ENCODE measurements at regions not wholly inside any gene's neighbourhood (a gene's known extent, or its start where the extent isn't known, plus 50 kb on each side); places are given as distances from the start of the nearest gene placed in this dataset.

DNA sequence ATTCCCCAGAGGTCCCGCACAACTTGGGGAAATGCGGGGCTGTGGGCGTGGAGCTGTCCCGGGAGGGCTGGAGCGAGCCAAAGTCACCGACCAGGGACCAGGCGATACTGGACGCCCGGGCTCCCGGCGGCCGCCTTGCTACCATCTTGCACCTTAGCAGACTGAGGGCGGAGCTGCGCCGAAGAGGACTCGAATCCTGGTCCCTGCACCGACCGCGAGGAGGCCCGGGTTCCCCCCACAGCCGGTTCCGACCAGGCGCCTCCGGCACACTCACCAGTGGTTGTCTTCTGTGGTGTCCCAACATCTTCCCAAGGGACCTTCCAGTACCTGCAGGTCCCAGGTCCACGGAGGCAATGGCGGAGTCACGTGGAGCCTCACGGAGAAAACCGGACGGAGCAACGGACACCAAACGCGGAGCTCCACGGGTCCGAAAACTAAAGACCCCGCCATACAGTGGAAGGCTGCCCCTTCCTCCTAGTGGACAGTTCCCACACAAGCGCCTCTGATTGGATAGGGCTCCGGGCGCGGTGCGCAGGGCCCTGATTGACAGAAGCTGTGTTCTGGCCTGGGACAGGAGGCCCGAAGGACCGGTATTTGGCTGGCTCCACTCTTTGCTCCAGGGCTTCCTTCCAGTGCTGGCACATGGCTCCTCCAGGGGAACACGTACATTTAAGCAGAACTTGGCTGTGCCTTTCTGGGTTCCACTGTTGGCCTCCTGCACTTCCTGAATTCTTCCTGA is 124.6 kb upstream of the ZNF479 start:
- H3K4me3 ChIP-seq: no peak overlapping the region
- 84 to 85% methylated on average over 44 of the region's 44 CpGs for WGBS, 2 donors
- intact Hi-C loops (cut with DNase I): no loop called here
- H3K4me1 ChIP-seq: no peaks in the 10 kb centered on the region
- no peaks in the 10 kb centered on the region for H3K36me3 ChIP-seq
- TF ChIP-seq, protein P1, sequence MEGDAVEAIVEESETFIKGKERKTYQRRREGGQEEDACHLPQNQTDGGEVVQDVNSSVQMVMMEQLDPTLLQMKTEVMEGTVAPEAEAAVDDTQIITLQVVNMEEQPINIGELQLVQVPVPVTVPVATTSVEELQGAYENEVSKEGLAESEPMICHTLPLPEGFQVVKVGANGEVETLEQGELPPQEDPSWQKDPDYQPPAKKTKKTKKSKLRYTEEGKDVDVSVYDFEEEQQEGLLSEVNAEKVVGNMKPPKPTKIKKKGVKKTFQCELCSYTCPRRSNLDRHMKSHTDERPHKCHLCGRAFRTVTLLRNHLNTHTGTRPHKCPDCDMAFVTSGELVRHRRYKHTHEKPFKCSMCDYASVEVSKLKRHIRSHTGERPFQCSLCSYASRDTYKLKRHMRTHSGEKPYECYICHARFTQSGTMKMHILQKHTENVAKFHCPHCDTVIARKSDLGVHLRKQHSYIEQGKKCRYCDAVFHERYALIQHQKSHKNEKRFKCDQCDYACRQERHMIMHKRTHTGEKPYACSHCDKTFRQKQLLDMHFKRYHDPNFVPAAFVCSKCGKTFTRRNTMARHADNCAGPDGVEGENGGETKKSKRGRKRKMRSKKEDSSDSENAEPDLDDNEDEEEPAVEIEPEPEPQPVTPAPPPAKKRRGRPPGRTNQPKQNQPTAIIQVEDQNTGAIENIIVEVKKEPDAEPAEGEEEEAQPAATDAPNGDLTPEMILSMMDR (IDR thresholded peaks at IDR 0.05): no peak
- ATAC-seq (no peak), DNase-seq (no peak)
- H3K27ac ChIP-seq: no peak overlapping the region
- H3K9me3 ChIP-seq: peaks cover 0 to 73% (median 13%) of the 10 kb centered on the region in 11 donors
- H3K27me3 ChIP-seq: no peaks in the 10 kb centered on the region

GRCh38 chr7:57274535-57275283 is 142.5 kb upstream of the ZNF479 start:
- ATAC-seq: no peak
- Histone ChIP-seq H3K27ac (no peak overlapping the region), H3K4me3 (no peak overlapping the region), H3K27me3 (no peaks in the 10 kb centered on the region), H3K36me3 (no peaks in the 10 kb centered on the region), H3K4me1 (no peaks in the 10 kb centered on the region), H3K9me3 (peaks cover 0 to 100% (median 61%) of the 10 kb centered on the region in 11 donors)
- 23 to 56% methylated on average over 1 of the region's 1 CpG for WGBS, 2 donors
- intact Hi-C loops (cut with DNase I): no loop called here
- DNase-seq: no peak
- TF ChIP-seq, protein P1 (IDR thresholded peaks at IDR 0.05): no peak

- TF ChIP-seq, protein P1 (IDR thresholded peaks at IDR 0.05): no peak
These were observed 149.2 kb upstream of the ZNF716 start for GRCh38 chr7:57300747-57301146.

DNA sequence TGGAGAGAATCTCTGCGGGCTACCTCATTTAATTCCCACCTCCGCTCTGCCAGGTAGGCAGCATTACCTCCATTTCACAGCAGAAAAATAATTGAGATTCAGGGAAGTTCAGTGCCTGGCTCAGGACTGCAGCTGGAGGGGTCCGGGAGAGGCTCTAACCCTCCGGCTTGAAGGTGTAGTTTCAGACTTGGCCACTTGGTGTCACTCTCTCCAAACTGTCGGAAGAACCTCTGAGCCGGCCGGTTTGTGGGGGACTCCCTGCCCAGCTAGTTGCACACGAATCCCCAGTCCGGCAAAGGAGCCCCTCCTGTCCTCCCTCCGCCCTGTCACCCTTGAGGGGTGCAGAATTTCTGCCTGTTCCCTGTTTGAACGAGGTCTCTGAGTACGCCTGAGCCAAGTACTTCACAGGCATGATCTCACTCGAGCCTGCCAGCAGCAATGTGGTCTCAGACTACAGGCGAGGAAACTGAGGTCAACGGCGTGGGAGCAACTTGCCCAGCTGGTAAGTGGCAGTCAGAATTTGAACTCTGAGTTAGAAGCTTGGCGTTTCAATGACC is 144.7 kb upstream of the ZNF716 start:
- H3K27ac ChIP-seq: no peak overlapping the region
- ATAC-seq (peak in 5 of 8 donors; percentile 20 to 75 (median 62)), DNase-seq (no peak)
- H3K36me3 ChIP-seq: no peaks in the 10 kb centered on the region
- H3K9me3 ChIP-seq: peaks cover 0 to 84% (median 0%) of the 10 kb centered on the region in 11 donors
- intact Hi-C loops (cut with DNase I): loop anchor here in 5 of 10 donors (5.0 to 10.0 kb wide), 3 partner anchors 170 to 180 kb away; no protein-coding TSS in a partner anchor
- no peaks in the 10 kb centered on the region for H3K27me3 ChIP-seq
- H3K4me3 ChIP-seq: no peak overlapping the region
- TF ChIP-seq, protein P1 (IDR thresholded peaks at IDR 0.05): peak; percentile 23 to 71 (median 52)
- 45 to 51% methylated on average over 17 of the region's 17 CpGs for WGBS, 2 donors
- H3K4me1 ChIP-seq: no peaks in the 10 kb centered on the region

More at GRCh38 chr7:57300747-57301146, 149.2 kb upstream of the ZNF716 start:
- intact Hi-C loops (cut with DNase I): loop anchor here in 2 of 10 donors (10.0 kb wide), 2 partner anchors 174 to 184 kb away; no protein-coding TSS in a partner anchor
- Histone ChIP-seq H3K4me1 (no peaks in the 10 kb centered on the region), H3K4me3 (no peak overlapping the region), H3K27me3 (no peaks in the 10 kb centered on the region), H3K27ac (no peak overlapping the region), H3K36me3 (no peaks in the 10 kb centered on the region), H3K9me3 (peaks cover 0 to 90% (median 0%) of the 10 kb centered on the region in 11 donors)
- WGBS, 2 donors: 49 to 73% methylated on average over 4 of the region's 4 CpGs
- ATAC-seq (no peak), DNase-seq (no peak)
